CD4-positive, alpha-beta T cell treated with Interleukin-12 subunit alpha and Interleukin-12 subunit beta, for 1 hour (primary cell): ENCODE measurements at regions not wholly inside any gene's neighbourhood (a gene's known extent, or its start where the extent isn't known, plus 50 kb on each side); places are given as distances from the start of the nearest gene placed in this dataset.

Experiments used
- DNase-seq: peaks from one replicate; pipeline ENCODE4 v3.0.0-alpha.2; 2020

DNA sequence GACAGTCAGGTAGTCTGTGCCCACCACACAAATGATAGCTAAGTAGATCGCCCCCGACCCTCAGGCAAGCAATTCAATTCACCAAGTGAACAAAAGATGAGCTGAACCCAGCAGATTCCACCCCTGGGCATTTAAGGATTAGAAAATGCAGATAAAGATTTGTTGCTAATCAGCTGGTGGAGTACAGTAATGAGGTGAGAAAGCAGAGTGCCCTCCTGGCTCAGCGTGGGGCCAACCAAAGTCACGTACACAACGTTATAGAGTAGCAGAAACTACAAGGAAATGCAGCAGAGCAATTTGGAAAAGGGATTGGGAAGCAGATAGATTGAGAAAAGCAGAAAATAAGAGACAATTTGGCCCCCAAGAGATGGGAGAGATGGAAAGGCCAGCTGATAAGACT lies 91.2 kb downstream of the SOX9 start:
- DNase-seq: no peak

DNA sequence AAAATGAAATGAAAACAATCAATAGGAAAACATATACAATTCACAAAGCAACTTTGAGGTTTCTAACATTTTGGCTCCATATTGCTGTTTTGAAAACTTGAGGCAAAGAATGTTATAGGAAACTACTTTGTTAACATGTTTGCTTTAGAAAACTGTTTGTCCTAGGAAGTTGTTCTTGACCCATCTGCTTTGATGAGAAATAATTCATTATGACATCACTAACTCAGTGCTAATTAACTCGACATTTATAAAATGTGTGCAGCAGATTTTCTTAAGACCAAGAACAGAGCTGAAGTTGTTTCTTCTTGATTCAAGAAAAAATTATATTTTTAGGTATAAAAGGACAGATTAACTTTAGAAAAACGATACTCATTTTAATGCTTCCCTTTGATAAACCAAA lies 94.7 kb downstream of the SOX9 start:
- DNase-seq: no peak

DNA sequence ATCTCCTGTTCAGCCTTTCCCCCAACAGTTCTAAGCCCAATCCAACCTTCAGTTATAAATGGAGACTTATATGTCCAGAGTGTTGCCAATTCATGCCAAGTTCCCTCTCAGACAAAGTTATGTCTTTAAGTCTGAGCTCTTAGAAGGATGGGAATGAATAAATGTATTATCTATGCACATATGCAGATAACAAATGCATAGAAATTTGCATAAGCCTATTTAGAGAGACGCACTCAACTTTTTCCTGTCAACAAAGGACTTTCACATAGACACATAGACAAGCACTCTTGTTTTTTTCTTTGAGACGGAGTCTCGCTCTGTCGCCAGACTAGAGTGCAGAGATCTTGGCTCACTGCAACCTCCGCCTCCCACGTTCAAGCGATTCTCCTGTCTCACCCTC lies 95.1 kb downstream of the SOX9 start:
- no peak for DNase-seq

DNA sequence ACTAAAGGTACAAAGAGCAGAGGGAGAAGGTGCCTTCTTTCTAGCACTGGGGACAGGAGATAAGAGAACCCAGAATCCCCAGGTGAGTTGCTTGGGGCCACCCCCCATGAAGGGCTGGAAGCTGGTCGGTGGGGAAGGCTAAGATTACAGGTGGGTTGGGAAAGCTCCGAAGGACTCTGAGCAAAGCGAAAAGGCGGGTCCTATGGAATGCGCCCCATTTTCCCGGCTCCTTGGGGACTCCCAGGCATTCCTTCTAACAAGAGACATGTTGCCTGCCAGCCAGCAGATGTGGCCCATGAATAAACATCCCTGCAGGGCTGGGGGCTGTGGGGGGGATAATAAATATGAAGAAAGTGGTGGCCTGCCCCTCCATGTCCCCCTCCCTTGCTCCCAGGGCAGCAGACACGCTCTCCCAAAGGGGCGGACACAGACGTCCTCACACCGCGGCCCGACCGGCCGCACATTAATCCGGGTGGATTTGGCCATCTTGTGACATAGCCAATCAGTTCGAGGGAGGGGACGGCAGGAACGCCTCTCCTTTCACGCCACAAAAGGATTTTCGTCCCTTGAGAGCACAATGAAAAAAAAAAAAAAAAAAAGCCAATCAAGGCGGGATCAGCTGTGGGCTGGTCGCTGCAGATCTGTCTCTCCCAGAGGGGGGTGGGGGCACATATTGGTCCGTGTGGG lies 98.5 kb downstream of the SOX9 start:
- no peak for DNase-seq

DNA sequence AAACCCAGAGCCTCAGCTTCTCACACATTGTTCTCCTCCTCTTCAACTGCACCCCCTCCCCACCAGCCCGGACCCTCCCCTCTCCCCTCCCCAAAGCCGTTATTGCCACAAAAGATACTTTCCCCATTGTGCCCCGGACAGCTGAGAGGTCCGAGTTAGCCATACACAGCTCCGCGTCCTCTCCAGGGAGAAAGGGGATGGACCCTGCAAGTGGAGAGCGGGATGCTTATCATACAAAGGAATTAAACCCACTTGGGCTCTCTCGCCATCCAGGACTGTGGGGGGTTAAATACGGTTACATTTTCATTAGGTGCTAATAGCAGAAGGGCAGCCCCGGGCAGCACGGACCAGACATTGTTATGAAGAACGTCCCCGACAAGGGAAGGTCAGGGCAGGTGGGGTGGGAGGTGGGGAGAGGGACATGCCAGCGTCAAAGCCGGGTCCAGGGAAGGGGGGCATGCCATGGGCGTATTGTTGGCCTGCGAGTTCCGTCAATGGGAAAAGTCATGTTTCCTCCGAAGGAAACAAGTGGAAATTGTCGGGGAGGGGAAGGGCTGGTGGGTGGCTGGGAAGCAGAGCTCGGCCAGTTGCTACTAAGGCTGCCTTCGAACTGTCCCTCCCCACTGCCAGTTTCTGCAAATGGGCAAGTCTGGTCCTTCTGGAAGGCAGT lies 99.1 kb downstream of the SOX9 start:
- no peak for DNase-seq

DNA sequence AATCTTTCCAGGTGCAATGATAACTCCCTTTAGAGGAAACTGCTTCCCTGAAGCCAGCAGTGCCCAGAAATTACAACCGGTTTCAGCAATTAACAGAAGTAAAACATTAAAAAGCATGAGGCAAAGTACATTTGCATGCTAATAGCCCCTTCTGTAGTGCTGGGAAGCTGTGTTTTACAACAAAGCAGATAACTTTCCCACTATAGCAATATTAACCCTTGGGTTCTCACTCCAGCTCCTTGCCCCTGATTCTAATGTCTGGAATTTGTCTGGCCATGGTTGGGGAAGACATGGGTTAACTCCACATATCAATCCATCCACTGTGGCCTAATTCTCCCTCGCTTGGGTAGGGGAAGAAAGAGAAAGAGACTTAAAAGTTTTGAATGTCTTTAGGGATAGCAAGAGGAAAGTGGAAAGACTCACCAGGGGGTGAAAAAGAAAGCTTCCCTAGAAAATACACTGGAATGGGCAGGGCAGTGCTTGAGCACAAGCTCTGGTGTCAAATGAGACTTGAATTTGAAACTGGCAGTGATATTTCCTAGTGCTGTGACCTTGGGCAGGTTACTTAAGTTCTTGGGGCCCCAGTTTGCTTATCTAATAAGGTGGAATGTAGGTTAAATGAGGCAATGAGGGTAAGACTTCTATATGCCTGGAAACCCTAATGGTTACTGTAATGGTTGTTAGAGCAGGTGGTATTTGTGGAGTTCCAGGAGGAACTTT lies 102.0 kb downstream of the SOX9 start:
- DNase-seq: no peak

DNA sequence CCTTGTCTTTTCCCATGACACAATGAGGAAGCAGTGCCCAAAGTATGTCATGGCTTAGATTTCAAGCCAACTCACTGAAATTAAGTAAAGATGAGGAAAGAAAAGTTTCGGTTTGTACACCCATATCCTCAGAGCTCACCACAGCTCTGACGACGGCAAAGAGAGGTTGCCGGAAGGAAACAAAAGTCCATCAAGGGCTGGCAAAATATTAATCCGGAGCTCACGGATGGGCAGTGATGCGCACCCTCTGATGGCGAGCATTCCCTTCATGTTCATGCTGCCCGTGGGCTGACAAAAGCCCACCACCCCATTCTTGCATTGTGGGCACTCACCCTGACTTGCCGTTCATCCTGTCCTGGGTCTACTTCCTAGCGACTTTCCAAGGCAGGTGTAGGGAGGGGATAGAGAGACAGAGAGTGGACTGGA lies 103.1 kb downstream of the SOX9 start:
- no peak for DNase-seq

DNA sequence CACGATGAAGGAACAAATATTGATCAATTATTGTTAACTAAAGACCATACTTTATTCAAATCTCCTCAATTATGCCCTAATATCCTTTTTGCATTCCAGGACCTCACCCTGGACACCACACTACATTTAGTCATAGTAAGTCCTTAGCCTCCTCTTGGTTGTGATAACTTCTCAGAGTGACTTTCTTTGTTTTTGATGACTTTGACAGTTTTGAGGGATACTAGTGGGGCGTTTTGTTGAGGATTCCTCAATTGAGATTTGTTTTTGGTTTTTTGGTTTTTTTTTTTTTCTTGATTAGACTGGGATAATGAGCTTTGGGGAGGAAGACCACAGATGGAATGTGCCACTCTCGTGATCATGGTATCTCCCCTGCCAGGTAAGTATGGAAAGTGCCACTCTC lies 105.5 kb downstream of the SOX9 start:
- no peak for DNase-seq

DNA sequence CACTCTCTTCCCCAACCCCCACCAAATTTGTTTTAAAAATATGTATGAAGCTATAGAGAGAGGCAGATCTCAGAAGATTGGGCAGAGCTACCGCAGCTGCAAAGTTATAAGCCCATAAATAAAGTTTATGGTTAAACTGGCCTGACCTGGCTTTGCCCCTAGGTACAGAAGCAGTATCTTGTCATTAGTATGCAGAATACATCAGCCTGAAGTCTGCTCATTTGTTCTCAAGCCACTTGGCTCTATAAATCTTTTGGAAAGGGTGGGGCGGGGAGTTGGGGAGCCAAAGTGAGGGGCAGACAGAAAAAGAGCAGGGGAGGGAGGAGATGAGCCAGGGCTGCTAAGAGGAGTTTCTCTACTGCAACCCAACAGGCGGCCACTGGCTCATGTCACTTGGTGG lies 113.2 kb downstream of the SOX9 start:
- DNase-seq: no peak

DNA sequence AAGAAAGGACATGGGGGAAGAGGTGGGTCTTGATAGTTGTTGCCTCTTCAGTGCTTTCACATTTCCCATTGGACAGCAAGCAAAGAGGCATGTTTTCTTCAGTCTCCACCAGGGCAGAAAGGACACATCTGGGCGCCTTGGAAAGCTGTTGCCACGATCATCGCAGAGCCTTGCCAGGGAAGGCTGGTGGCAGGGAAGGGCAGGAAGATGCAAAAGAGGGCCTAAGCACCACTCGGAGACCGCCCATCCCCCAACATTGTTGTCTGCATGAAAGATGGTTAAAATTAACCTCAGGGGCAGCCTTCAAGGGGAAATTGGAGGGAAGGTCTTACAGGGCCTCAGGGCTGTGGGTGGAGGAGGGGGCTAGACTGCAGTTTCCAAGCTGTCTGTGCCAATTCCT lies 114.2 kb downstream of the SOX9 start:
- no peak for DNase-seq

DNA sequence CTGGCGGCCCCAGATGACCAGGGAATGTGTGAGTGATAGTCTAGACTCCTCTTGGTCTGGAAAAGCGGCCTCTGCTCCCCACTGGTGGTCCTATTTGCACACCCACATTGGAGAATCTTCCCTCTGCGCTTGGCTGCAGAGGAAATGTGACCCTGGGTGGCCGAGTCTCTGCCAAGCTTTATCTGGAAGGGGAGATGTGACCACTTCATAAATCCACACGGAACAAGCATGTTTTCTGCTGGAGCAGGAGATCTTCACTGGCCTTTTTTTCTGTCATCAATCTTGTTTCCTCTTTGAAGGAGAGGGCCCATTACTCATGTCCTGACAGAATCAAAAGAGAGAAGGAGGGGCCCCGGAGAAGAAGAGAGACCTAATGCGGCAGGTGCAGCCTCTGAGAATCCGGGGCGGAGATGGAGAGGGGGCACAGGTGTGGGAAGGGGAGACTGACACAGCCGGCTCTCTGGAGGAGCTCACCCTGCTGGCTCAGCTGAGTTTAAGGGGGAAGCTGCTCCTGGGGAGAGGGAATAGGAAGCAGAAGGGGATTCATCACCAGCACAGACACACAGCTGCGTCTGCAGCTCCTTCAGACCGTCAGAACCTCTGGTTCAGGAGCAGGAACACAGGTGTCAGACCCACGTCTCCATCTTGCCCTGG lies 116.3 kb downstream of the SOX9 start:
- DNase-seq: no peak

DNA sequence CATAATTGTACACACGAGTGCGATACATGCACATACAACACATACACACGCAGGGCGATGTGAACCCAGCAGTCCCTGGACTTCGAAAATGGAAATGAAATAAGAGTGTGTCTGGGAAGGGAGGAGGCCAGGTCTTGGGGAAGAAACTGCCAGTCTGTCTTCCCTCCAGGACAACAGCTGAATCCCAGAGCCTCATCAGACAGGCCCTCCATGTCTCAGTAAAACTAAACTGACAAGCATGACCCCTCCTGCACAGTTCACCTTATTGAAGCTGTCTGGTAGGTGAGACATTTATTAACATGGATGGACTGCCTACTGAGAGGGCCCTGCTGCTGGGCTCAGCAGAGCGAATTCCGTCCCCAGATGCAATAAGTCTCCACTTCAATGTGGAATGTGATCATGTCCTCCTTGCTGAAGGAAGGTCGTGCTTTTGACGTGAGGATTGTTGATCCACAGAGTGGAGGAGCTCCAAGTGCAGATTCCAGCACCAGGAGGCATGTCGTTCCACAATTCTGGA lies 117.4 kb downstream of the SOX9 start:
- DNase-seq: no peak

DNA sequence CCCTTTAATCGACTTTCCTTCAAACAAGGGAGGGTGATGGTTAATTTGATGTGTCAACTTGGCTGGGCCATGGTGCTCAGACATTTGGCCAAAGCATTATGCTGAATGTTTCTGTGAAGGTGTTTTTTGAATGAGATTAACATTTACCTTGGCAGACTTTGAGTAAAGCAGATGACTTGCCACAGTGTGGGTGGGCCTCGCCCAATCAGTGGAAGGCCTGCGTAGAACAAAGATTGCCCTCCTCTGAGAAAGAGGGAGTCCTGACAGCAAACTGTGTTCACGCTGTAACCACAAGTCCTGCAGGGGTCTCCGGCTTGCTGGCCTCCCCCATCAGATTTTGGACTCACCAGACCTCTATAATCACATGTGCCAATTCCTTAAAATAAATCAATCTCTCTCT lies 118.7 kb downstream of the SOX9 start:
- no peak for DNase-seq

DNA sequence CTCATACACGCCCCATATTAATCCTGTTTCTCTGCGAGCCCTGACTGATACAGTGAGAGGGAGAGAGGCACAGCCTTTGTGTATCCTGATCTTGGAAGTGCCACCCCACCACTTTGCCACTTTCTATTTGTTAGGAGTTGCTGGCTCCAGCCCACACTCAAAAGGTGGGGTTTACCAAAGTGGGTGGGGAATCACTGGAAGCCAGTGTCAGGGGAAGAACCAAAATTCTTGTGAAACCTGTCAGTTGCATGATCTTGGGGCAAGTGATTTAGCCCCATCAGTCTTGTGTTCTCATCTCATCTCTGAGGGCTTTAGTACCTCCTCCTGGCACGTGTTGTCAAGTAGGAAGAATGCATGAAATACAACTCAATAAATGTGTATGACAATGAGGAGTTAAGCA lies 119.5 kb downstream of the SOX9 start:
- no peak for DNase-seq

DNA sequence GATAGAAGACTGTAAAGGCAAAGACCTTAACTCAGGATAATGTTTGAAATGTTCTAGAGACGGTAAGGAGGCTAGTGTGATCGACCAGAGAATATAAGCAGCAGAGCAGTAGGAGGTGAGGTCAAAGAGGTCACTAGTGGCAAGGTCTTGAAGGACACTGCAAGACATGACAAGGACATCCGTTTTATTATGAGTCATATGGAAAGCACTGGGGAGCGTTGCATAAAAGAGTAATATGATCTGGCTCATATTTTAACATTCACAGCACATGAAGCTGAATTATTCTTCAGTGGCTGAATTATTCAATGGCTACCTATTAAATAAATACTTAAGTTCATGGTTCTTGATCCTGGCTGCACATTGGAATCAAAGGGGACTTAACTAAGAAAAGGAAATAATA lies 123.7 kb downstream of the SOX9 start:
- no peak for DNase-seq

DNA sequence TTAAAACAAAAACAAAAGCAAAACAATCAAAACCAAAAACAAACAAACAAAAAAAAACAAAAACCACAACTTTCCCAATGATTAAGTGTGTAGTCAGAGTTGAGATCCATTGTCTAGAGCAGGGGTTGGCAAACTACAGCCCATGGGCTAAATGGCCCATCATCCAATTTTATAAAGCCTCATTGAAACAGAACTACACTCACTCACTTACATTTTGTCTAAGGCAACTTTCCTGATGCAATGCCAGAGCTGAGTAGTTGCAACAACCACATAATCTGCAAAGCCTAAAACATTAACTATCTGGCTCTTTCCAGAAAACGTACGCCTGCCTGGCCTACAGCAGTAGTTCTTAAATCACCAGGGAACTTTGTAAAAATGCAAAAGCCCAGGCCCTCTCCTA lies 124.1 kb downstream of the SOX9 start:
- no peak for DNase-seq

DNA sequence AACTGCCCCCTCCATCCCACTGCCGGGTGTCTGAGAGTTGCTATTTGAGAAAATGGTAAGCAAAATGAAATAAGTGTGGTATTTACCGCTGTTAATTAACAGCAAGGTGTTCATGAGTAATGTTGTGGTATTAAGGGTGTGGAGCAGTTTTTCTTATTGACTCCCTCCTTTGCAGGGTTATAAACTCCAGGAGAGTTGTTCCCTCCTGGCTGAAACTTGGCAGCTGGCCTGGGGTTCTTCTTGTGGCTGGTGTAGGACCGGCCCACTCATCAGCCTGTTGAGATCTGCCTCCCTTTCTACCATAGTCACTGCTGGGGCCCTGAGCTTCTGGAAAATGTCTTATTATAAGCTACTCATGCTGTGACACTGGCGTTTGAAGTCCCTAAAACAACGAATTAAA lies 128.6 kb downstream of the SOX9 start:
- DNase-seq: no peak

DNA sequence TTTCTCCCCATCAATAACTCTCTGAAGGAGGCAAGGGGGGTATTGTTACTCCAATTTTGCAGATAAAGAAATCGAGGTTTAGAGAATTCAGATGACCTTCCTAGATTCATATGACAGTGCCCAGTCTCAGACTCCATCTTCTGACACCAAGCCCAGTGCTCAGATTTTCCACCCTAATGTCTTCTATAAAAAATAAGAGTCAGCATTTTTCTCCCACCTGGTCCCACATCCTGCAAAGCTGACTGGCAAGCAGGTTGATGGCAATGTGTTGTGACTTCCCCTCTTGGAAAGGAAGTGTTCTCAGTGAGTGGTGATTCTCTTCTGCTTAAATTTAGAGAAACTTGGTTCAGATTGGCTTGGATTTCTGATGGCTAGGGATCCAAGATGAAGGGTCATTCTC lies 129.4 kb downstream of the SOX9 start:
- no peak for DNase-seq

DNA sequence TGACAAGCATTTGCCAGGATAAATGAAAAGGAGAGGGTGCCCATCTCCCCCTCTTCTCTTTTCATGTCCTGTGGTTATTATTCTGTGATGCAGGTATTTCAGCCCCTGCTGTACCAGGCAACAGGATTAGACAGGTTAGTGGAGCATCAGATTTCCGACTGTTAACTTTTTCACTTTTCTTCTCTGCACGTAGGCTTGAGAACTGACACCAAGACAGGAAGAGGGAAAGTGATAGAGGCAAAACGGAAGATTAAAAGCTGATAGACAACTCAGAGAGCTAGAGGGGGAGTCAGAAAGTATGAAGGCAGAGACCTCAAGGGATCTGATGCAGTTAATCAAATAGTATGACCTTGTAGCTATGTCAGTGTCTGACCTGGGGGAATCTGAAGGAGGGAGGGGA lies 132.8 kb downstream of the SOX9 start:
- no peak for DNase-seq

DNA sequence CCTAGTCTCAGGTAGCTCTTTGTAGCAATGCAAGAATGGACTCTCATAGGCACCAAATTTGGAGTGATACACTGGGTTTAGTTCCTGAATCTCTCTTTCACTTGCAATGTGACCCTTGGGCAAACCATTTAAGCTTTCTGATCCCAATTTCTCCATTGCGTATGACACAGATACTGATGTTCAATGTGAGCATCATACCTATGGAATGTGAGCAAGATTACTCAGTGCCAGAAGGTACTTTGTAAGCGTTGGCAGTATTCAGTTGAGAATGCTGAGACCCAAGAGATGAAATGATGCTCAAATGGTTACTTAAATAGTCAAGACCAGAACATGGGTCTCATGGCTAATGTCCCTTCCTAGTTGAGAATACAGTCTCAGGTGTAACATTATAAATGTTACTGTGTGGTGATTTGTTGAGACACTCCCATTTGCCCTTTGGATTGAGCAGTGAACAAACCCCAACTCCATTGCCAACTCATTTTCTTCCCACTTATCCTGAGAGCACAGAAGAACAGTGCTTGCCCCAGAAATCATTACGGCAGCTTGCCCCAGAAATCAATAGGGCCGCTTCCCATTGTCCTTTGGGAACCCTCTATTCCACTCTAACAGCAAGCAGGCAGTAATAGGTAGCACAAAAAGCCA lies 134.1 kb downstream of the SOX9 start:
- no peak for DNase-seq

DNA sequence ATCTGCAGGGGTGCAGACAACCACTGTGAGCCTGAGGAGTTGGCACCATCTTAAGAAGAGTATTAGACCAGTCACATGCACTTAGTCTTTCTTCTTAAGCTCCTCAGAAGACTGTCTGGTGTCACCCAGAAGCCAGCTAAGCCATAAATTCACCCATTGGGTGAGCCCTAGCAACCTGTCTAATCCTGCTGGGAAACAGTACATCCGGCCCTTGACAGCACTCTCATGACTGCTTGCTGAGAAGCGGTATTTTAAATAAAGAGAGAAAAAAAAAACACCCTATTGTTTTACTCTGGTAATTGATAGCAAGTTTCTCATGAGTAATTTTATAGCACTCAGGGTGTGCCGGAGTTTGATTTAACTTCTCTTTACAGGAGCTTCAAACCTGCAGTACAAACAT lies 134.7 kb downstream of the SOX9 start:
- DNase-seq: no peak

DNA sequence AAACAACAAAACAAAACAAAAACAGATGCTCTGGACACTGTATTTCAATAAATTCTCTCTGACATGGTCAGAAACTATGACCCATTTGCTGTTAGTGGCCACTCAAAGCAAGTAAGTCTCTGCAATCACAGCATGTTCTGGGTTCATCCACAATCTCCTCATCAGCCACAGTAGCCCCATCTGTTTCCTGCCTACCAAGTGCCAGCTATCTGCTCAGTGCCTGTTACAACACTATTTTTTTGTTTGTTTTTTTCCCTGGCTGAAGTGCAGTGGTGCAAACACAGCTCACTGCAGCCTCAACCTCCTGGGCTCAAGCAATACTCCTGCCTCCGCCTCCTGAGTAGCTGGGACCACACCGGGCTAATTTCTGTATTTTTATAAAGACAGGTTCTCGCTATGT lies 137.9 kb downstream of the SOX9 start:
- no peak for DNase-seq

DNA sequence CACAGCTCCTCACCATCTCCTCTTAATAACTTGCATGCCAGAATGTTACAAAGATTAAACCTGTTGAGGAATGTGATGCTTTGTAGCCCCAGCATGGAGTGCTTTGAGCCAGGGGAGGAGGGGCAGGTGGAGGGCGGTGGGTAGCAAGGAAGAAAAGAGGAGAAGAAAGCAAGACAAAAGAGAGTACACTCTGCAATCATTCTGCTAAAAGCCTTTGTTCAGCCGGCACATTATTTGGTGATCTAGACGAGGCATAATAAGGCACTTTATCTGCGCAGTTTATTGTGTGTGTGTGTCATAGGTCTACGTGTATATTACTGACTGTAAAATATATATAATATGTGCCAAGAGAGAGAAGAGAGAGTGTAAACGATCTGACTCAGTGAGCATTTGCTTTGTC lies 139.1 kb downstream of the SOX9 start:
- DNase-seq: no peak
